ENCODE measurements at regions not wholly inside any gene's neighbourhood (a gene's known extent, or its start where the extent isn't known, plus 50 kb on each side); places are given as distances from the start of the nearest gene placed in this dataset.

- Histone ChIP-seq H3K18ac (ENCODE audit: low read depth in 1 of 2, low read length in 2 of 2) (no peak overlapping the region), H3K23ac (ENCODE audit: low read length in 2 of 2) (no peak overlapping the region), H3K4me2 (ENCODE audit: low read length, poor library complexity, severe bottlenecking) (no peak overlapping the region), H3K4me3 (ENCODE audit: insufficient read depth in 1 of 2, low read depth in 1 of 2, low read length in 2 of 2) (no peak overlapping the region), H3K4me1 (ENCODE audit: control insufficient read depth, insufficient read depth, low read depth, low read length) (no peaks in the 10 kb centered on the region), H2BK120ac (ENCODE audit: low read depth, low read length) (no peak overlapping the region), H3K4ac (ENCODE audit: low read depth in 1 of 2, low read length in 2 of 2) (no peak overlapping the region), H3K27ac (ENCODE audit: low read length, poor library complexity, severe bottlenecking) (no peak overlapping the region), H3K9me3 (ENCODE audit: control insufficient read depth, low read length) (peaks cover 4% of the 10 kb centered on the region), H2BK12ac (ENCODE audit: low read length in 2 of 2) (no peak overlapping the region), H3K14ac (ENCODE audit: low read length in 2 of 2) (no peak overlapping the region), H2AK5ac (ENCODE audit: low read length, severe bottlenecking) (no peak overlapping the region), H2AFZ (ENCODE audit: low read depth, low read length) (no peak overlapping the region), H3K9ac (ENCODE audit: low read length) (no peak overlapping the region), H3K36me3 (ENCODE audit: control insufficient read depth in 1 of 2, insufficient read depth in 2 of 2, low read depth in 1 of 2, low read length in 2 of 2) (no peaks in the 10 kb centered on the region), H3K79me1 (replicated peaks; ENCODE audit: low read length, poor library complexity, severe bottlenecking) (no peaks in the 10 kb centered on the region), H3K27me3 (ENCODE audit: control insufficient read depth in 1 of 2, insufficient read depth in 1 of 2, low read length in 2 of 2) (no peaks in the 10 kb centered on the region), H4K91ac (ENCODE audit: low read length) (no peak overlapping the region), H2BK15ac (ENCODE audit: low read depth, poor library complexity, severe bottlenecking) (no peak overlapping the region), H4K8ac (ENCODE audit: low read length) (no peak overlapping the region), H2BK5ac (ENCODE audit: low read depth, low read length, poor library complexity, severe bottlenecking) (no peak overlapping the region)
- 64% methylated on average over 2 of the region's 2 CpGs for WGBS
- no peak for DNase-seq
These were observed 150.3 kb upstream of the LCORL start for GRCh38 chr4:18171896-18172295.

GRCh38 chr4:18167831-18168230 lies 146.3 kb upstream of the LCORL start:
- no peaks in the 10 kb centered on the region for H3K79me1 ChIP-seq (replicated peaks; ENCODE audit: low read length, poor library complexity, severe bottlenecking)
- H2BK15ac ChIP-seq (ENCODE audit: low read depth, poor library complexity, severe bottlenecking), result no peak overlapping the region
- H3K9me3 ChIP-seq (ENCODE audit: control insufficient read depth, low read length), result peaks cover 10% of the 10 kb centered on the region
- no peaks in the 10 kb centered on the region for H3K27me3 ChIP-seq (ENCODE audit: control insufficient read depth in 1 of 2, insufficient read depth in 1 of 2, low read length in 2 of 2)
- H3K4me3 ChIP-seq (ENCODE audit: insufficient read depth in 1 of 2, low read depth in 1 of 2, low read length in 2 of 2), result no peak overlapping the region
- H3K4me2 ChIP-seq (ENCODE audit: low read length, poor library complexity, severe bottlenecking), result no peak overlapping the region
- WGBS, result 76% methylated on average over 4 of the region's 4 CpGs
- H2BK120ac ChIP-seq (ENCODE audit: low read depth, low read length), result no peak overlapping the region
- no peak overlapping the region for H2BK5ac ChIP-seq (ENCODE audit: low read depth, low read length, poor library complexity, severe bottlenecking)
- H3K4me1 ChIP-seq (ENCODE audit: control insufficient read depth, insufficient read depth, low read depth, low read length), result no peaks in the 10 kb centered on the region
- no peak for DNase-seq
- no peak overlapping the region for H3K27ac ChIP-seq (ENCODE audit: low read length, poor library complexity, severe bottlenecking)
- H2AK5ac ChIP-seq (ENCODE audit: low read length, severe bottlenecking), result no peak overlapping the region
- H3K36me3 ChIP-seq (ENCODE audit: control insufficient read depth in 1 of 2, insufficient read depth in 2 of 2, low read depth in 1 of 2, low read length in 2 of 2), result no peaks in the 10 kb centered on the region
- no peak overlapping the region for H2BK12ac ChIP-seq (ENCODE audit: low read length in 2 of 2)
- no peak overlapping the region for H4K8ac ChIP-seq (ENCODE audit: low read length)
- H3K23ac ChIP-seq (ENCODE audit: low read length in 2 of 2), result no peak overlapping the region
- H4K91ac ChIP-seq (ENCODE audit: low read length), result no peak overlapping the region
- H3K14ac ChIP-seq (ENCODE audit: low read length in 2 of 2), result no peak overlapping the region
- H3K4ac ChIP-seq (ENCODE audit: low read depth in 1 of 2, low read length in 2 of 2), result no peak overlapping the region
- no peak overlapping the region for H3K18ac ChIP-seq (ENCODE audit: low read depth in 1 of 2, low read length in 2 of 2)
- H3K9ac ChIP-seq (ENCODE audit: low read length), result no peak overlapping the region
- no peak overlapping the region for H2AFZ ChIP-seq (ENCODE audit: low read depth, low read length)

GRCh38 chr4:18166925-18167324 lies 145.4 kb upstream of the LCORL start:
- Histone ChIP-seq H2BK15ac (ENCODE audit: low read depth, poor library complexity, severe bottlenecking) (no peak overlapping the region), H3K4me3 (ENCODE audit: insufficient read depth in 1 of 2, low read depth in 1 of 2, low read length in 2 of 2) (no peak overlapping the region), H3K4me2 (ENCODE audit: low read length, poor library complexity, severe bottlenecking) (no peak overlapping the region), H2AK5ac (ENCODE audit: low read length, severe bottlenecking) (no peak overlapping the region), H3K36me3 (ENCODE audit: control insufficient read depth in 1 of 2, insufficient read depth in 2 of 2, low read depth in 1 of 2, low read length in 2 of 2) (no peaks in the 10 kb centered on the region), H3K79me1 (replicated peaks; ENCODE audit: low read length, poor library complexity, severe bottlenecking) (no peaks in the 10 kb centered on the region), H4K91ac (ENCODE audit: low read length) (no peak overlapping the region), H2BK12ac (ENCODE audit: low read length in 2 of 2) (no peak overlapping the region), H4K8ac (ENCODE audit: low read length) (no peak overlapping the region), H3K23ac (ENCODE audit: low read length in 2 of 2) (no peak overlapping the region), H3K9me3 (ENCODE audit: control insufficient read depth, low read length) (peaks cover 14% of the 10 kb centered on the region), H3K27me3 (ENCODE audit: control insufficient read depth in 1 of 2, insufficient read depth in 1 of 2, low read length in 2 of 2) (no peaks in the 10 kb centered on the region), H3K27ac (ENCODE audit: low read length, poor library complexity, severe bottlenecking) (no peak overlapping the region), H2AFZ (ENCODE audit: low read depth, low read length) (no peak overlapping the region), H3K4ac (ENCODE audit: low read depth in 1 of 2, low read length in 2 of 2) (no peak overlapping the region), H3K14ac (ENCODE audit: low read length in 2 of 2) (no peak overlapping the region), H3K9ac (ENCODE audit: low read length) (no peak overlapping the region), H2BK5ac (ENCODE audit: low read depth, low read length, poor library complexity, severe bottlenecking) (no peak overlapping the region), H3K4me1 (ENCODE audit: control insufficient read depth, insufficient read depth, low read depth, low read length) (no peaks in the 10 kb centered on the region), H3K18ac (ENCODE audit: low read depth in 1 of 2, low read length in 2 of 2) (no peak overlapping the region), H2BK120ac (ENCODE audit: low read depth, low read length) (no peak overlapping the region)
- 77% methylated on average over 3 of the region's 3 CpGs for WGBS
- DNase-seq, result no peak

- no peak overlapping the region for H3K18ac ChIP-seq (ENCODE audit: low read depth in 1 of 2, low read length in 2 of 2)
- no peak overlapping the region for H2AK5ac ChIP-seq (ENCODE audit: low read length, severe bottlenecking)
- WGBS, result no CpG with 5 or more reads among the region's 1 CpG
- no peak overlapping the region for H4K8ac ChIP-seq (ENCODE audit: low read length)
- H3K27ac ChIP-seq (ENCODE audit: low read length, poor library complexity, severe bottlenecking), result no peak overlapping the region
- H3K4me2 ChIP-seq (ENCODE audit: low read length, poor library complexity, severe bottlenecking), result no peak overlapping the region
- no peak overlapping the region for H3K9ac ChIP-seq (ENCODE audit: low read length)
- H2BK5ac ChIP-seq (ENCODE audit: low read depth, low read length, poor library complexity, severe bottlenecking), result no peak overlapping the region
- H4K91ac ChIP-seq (ENCODE audit: low read length), result no peak overlapping the region
- no peak overlapping the region for H3K14ac ChIP-seq (ENCODE audit: low read length in 2 of 2)
- H2BK12ac ChIP-seq (ENCODE audit: low read length in 2 of 2), result no peak overlapping the region
- no peaks in the 10 kb centered on the region for H3K36me3 ChIP-seq (ENCODE audit: control insufficient read depth in 1 of 2, insufficient read depth in 2 of 2, low read depth in 1 of 2, low read length in 2 of 2)
- no peaks in the 10 kb centered on the region for H3K4me1 ChIP-seq (ENCODE audit: control insufficient read depth, insufficient read depth, low read depth, low read length)
- H3K4ac ChIP-seq (ENCODE audit: low read depth in 1 of 2, low read length in 2 of 2), result no peak overlapping the region
- no peak overlapping the region for H2AFZ ChIP-seq (ENCODE audit: low read depth, low read length)
- no peak overlapping the region for H3K23ac ChIP-seq (ENCODE audit: low read length in 2 of 2)
- H3K4me3 ChIP-seq (ENCODE audit: insufficient read depth in 1 of 2, low read depth in 1 of 2, low read length in 2 of 2), result no peak overlapping the region
- peaks cover 15% of the 10 kb centered on the region for H3K9me3 ChIP-seq (ENCODE audit: control insufficient read depth, low read length)
- H3K79me1 ChIP-seq (replicated peaks; ENCODE audit: low read length, poor library complexity, severe bottlenecking), result no peaks in the 10 kb centered on the region
- no peak for DNase-seq
- no peak overlapping the region for H2BK120ac ChIP-seq (ENCODE audit: low read depth, low read length)
- no peak overlapping the region for H2BK15ac ChIP-seq (ENCODE audit: low read depth, poor library complexity, severe bottlenecking)
- H3K27me3 ChIP-seq (ENCODE audit: control insufficient read depth in 1 of 2, insufficient read depth in 1 of 2, low read length in 2 of 2), result no peaks in the 10 kb centered on the region
These were observed 140.9 kb upstream of the LCORL start for GRCh38 chr4:18162453-18162852.

Measured in mesenchymal stem cell (in vitro differentiated cells and primary cell).